ENCODE measurements at regions not wholly inside any gene's neighbourhood (a gene's known extent, or its start where the extent isn't known, plus 50 kb on each side); places are given as distances from the start of the nearest gene placed in this dataset.

DNA sequence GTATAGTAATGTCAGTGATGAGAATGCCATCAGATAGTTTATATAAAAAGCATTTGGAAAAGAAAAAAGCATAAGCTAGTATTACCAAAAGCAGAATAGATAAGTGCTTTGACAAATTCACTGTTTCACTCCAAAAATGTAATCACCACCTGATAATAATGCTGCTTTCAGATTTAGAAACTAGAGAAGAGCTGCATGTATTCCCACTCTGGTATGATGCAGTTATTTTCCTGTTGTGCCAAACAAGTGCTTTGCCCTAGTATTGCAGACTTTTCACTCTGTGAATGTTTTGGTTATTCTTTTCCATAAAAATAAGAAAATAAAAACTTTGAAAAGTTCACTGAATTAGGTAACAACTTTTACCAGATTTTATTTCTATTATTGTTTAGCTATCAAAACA, 267.7 kb upstream of the TET2 start:
- DNase-seq (ENCODE audit: low read depth), result no peak
- H3K4me3 ChIP-seq (ENCODE audit: low read length), result no peak overlapping the region
- TF ChIP-seq, protein P1, sequence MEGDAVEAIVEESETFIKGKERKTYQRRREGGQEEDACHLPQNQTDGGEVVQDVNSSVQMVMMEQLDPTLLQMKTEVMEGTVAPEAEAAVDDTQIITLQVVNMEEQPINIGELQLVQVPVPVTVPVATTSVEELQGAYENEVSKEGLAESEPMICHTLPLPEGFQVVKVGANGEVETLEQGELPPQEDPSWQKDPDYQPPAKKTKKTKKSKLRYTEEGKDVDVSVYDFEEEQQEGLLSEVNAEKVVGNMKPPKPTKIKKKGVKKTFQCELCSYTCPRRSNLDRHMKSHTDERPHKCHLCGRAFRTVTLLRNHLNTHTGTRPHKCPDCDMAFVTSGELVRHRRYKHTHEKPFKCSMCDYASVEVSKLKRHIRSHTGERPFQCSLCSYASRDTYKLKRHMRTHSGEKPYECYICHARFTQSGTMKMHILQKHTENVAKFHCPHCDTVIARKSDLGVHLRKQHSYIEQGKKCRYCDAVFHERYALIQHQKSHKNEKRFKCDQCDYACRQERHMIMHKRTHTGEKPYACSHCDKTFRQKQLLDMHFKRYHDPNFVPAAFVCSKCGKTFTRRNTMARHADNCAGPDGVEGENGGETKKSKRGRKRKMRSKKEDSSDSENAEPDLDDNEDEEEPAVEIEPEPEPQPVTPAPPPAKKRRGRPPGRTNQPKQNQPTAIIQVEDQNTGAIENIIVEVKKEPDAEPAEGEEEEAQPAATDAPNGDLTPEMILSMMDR (conservative IDR thresholded peaks at IDR 0.05; ENCODE audit: low read depth, low read length), result no peak

DNA sequence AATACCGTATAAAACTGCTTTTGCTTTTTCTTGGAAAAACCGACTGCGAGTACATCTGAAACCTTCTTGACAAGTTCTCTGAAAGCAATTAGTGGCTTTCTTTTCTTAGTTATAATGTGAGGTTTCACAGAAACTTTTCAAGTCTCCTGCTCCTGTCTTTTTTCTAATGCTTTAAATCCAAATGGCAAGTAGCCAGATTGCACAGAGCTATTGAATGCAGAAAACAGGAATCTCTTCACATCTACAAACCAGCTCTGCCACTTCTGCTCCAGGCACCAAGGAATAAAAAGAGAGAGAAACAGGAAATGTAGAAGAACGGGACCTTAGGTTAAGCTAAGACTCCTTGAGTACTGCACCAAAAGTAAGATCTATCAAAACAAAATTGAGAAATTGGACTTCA, 267.3 kb upstream of the TET2 start:
- peak; percentile 59 for DNase-seq (ENCODE audit: low read depth)
- TF ChIP-seq, protein P1 (conservative IDR thresholded peaks at IDR 0.05; ENCODE audit: low read depth, low read length), result no peak
- no peak overlapping the region for H3K4me3 ChIP-seq (ENCODE audit: low read length)

DNA sequence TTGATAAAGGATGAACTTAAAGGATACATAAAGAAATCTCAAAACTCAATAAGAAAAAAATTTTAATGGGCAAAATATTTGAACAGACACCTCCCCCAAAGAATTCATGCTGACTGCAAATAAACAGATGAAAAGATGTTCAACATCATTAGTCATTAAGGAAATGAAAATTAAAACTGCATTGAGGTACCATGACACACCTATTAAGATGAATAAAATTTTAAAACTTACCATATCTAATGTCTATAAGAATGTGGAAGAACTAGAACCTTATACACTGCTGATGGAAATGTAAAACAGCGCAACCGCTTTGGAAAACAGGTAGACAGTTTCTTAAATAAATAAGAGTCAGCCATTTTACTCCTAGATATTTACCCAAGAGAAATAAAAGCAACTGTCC, 266.8 kb upstream of the TET2 start:
- no peak overlapping the region for H3K4me3 ChIP-seq (ENCODE audit: low read length)
- no peak for DNase-seq (ENCODE audit: low read depth)
- TF ChIP-seq, protein P1 (conservative IDR thresholded peaks at IDR 0.05; ENCODE audit: low read depth, low read length), result no peak

DNA sequence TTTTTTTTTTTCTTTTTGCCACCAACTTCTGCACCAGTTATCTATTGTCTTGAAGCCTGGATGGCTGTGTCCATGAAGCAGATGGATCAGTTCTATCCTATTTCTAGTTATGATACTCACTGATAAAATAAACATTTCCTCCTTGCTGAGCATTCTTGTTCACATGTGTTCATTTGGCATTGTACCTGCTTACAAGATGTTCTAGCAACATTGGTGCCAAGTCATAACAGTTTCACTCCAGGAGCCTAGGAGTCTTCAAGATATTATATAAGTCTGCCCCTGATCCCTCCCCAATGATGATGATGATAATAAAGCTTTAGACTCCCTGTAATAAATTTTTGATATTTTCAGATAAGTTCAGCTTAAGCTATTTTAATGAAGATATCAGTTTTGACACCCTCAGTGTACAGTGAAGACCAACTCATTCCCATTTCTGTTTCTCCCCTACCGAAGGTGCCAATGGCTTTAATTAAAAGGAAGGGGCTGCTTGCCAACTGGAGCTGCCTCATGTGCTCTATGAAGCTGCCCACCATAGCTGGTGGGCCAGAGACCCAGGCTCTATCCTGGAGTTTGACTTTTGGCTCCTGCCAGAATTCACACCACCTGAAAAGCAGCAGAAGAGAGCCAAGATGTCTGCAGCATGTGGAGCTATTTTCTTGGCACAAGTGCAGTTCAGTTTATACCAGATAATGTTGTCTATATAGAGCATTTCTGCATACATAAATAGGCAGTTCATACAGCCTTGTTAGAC, 265.4 kb upstream of the TET2 start:
- TF ChIP-seq, protein P1 (conservative IDR thresholded peaks at IDR 0.05; ENCODE audit: low read depth, low read length), result no peak
- no peak overlapping the region for H3K4me3 ChIP-seq (ENCODE audit: low read length)
- DNase-seq (ENCODE audit: low read depth), result no peak

DNA sequence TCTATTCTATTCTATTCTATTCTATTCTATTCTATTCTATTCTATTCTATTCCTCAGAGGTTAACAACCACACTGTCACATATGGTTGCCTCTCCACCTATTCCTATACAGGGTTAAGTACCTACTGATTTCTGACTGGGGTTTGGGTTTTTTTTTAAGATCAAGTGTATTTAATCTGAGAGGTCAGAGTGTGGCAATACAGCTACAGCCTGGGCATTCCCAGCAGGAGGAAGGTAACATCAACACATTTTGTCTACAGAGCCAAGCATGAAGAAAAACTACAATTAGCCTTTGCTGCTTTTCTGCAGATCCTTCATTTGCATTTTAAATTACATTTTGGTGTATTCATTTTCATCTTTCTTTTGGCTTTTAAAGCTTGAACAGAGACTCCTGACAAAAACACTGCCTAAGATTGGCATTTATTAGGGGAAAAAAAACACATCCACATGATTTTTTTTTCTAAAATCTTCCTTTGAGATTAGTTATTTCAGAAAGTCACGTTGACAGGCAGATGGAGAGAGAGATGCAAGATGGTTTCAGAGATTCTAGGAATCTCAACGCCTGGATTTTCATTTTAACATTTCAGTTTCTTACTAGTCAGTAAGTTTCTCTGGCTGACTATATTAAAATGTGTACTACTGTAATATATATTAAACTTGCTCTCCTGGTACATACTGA, 255.9 kb upstream of the TET2 start:
- no peak for DNase-seq (ENCODE audit: low read depth)
- no peak overlapping the region for H3K4me3 ChIP-seq (ENCODE audit: low read length)
- TF ChIP-seq, protein P1 (conservative IDR thresholded peaks at IDR 0.05; ENCODE audit: low read depth, low read length), result no peak

DNA sequence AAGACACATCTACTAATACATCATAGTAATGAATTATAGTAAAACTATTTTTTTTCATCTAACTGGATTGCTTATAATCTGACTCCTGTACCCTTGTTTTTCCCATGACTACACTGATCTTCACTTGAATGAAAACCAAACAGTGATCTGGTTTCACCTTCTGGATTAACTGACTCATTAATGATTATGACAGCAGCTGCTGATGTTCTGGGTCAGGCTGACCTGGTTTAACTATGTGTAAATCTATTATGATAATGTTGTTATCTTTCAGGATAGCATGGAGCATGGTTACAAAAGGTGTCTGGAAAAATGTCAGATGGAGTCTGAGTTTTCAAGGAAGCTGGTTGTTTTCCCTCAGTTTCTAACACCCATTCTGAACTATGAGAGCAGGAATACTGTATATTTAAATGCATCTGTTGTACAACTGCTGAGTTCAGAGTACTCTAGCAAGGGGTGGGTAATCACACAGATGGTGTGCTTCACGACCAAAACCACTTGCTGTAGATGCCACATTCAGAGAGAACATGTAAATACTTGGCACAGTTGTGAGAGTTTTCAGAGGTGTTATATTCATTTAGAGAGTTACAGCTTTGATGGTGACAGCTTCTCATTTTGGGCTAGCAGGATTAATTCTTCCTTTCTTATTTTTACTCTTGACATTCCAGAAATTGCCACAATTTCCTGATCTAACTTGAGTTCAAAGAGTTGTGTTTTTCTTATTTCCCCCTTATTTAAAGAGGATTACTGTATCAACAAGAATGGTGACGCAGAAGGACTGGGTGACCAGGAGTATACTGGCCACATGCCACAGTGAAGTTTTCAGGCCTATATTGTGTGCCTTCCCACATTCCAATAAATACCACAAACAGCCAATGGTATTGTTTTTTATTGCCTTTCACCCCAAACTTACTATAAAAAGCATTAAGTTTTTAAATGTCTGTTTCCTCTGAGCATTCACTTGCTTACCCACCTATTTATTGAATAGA, 249.7 kb upstream of the TET2 start:
- peak; percentile 96 for DNase-seq (ENCODE audit: low read depth)
- no peak overlapping the region for H3K4me3 ChIP-seq (ENCODE audit: low read length)
- TF ChIP-seq, protein P1 (conservative IDR thresholded peaks at IDR 0.05; ENCODE audit: low read depth, low read length), result no peak
